PC-9 (cell line): ENCODE measurements at regions not wholly inside any gene's neighbourhood (a gene's known extent, or its start where the extent isn't known, plus 50 kb on each side); places are given as distances from the start of the nearest gene placed in this dataset.

ENCODE experiments used
- BruUV-seq: library from RNA; stranded (reverse); fragments of 400-500 nt; replicated peaks from 2 replicates; lab custom pipeline; 2021; lab: Mats Ljungman, UMichigan
- CTCF ChIA-PET: fragments of 300-600 bp; sonication (Branson Sonifier 250); formaldehyde crosslinking; loops from one replicate; lab custom pipeline; 2022; ENCODE audit warnings: antibody characterized with exemption; lab: Charles Lee
- POLR2A ChIA-PET: fragments of 300-600 bp; sonication (Branson Sonifier 250); formaldehyde crosslinking; loops from one replicate; lab custom pipeline; 2022; ENCODE audit warnings: antibody characterized with exemption; ENCODE audit not compliant: unreplicated experiment; lab: Charles Lee
- DNase-seq, 2 experiments: peaks; one replicate each; pipeline versions ENCODE4 v3.0.0 to v3.0.0-alpha.2; 2015 to 2022; ENCODE audit warnings: mixed read lengths in 1 of 2
- H2AFZ ChIP-seq: fragments of 200-600 bp; sonication (generic); 2 replicates; pipeline ENCODE4 v1.8.1; 2017; ENCODE audit warnings: antibody characterized with exemption
- H3F3A ChIP-seq: fragments of 200-600 bp; sonication (generic); 2 replicates; pipeline ENCODE4 v1.8.1; 2017; ENCODE audit warnings: antibody characterized with exemption, mild to moderate bottlenecking, low read depth; ENCODE audit not compliant: insufficient read depth
- H3K27ac ChIP-seq: fragments of 200-600 bp; sonication (generic); 2 replicates; pipeline ENCODE4 v1.6.1; 2016; ENCODE audit warnings: mixed run types
- H3K27me3 ChIP-seq: fragments of 200-600 bp; sonication (generic); 2 replicates; pipeline ENCODE4 v1.6.1; 2016; ENCODE audit warnings: low read depth, mixed run types; ENCODE audit not compliant: insufficient read depth
- H3K36me3 ChIP-seq: fragments of 200-600 bp; sonication (generic); 2 replicates; pipeline ENCODE4 v1.6.1; 2016; ENCODE audit warnings: low read depth, mixed run types
- H3K4me1 ChIP-seq: fragments of 200-600 bp; sonication (generic); replicated peaks from 2 replicates; pipeline ENCODE4 v1.6.1; 2016; ENCODE audit warnings: mixed run types; ENCODE audit not compliant: insufficient read depth
- H3K4me2 ChIP-seq: fragments of 200-600 bp; sonication (generic); 2 replicates; pipeline ENCODE4 v1.6.1; 2017; ENCODE audit warnings: mixed run types
- H3K4me3 ChIP-seq: fragments of 200-600 bp; sonication (generic); 2 replicates; pipeline ENCODE4 v1.6.1; 2016; ENCODE audit warnings: mixed run types
- H3K79me2 ChIP-seq: fragments of 200-600 bp; sonication (generic); 2 replicates; pipeline ENCODE4 v1.6.1; 2017; ENCODE audit warnings: low read depth, mixed run types
- H3K9me2 ChIP-seq: fragments of 200-600 bp; sonication (generic); 2 replicates; pipeline ENCODE4 v1.8.1; 2017; ENCODE audit warnings: mild to moderate bottlenecking; ENCODE audit not compliant: insufficient read depth
- H3K9me3 ChIP-seq: fragments of 200-600 bp; sonication (generic); 2 replicates; pipeline ENCODE4 v1.8.1; 2016; ENCODE audit warnings: low read depth; ENCODE audit not compliant: insufficient read depth
- H4K20me1 ChIP-seq: fragments of 200-600 bp; sonication (generic); 2 replicates; pipeline ENCODE4 v1.8.1; 2017; ENCODE audit not compliant: insufficient read depth
- EZH2 ChIP-seq: fragments of 200-600 bp; sonication (generic); IDR thresholded peaks from 2 replicates; pipeline ENCODE4 v1.8.0; 2017; ENCODE audit warnings: antibody characterized with exemption, low read depth
- intact Hi-C: fragments of 100-400 bp; cut with micrococcal nuclease; formaldehyde crosslinking; loops from one replicate; pipeline ENCODE4 v1.10.0; 2022; ENCODE audit not compliant: unreplicated experiment
- TF ChIP-seq, protein P1 (sequence below): fragments of 200-600 bp; sonication (generic); conservative IDR thresholded peaks from 2 replicates; pipeline ENCODE4 v1.6.1; 2017; ENCODE audit warnings: mixed run types, antibody characterized with exemption, mild to moderate bottlenecking, moderate library complexity

DNA sequence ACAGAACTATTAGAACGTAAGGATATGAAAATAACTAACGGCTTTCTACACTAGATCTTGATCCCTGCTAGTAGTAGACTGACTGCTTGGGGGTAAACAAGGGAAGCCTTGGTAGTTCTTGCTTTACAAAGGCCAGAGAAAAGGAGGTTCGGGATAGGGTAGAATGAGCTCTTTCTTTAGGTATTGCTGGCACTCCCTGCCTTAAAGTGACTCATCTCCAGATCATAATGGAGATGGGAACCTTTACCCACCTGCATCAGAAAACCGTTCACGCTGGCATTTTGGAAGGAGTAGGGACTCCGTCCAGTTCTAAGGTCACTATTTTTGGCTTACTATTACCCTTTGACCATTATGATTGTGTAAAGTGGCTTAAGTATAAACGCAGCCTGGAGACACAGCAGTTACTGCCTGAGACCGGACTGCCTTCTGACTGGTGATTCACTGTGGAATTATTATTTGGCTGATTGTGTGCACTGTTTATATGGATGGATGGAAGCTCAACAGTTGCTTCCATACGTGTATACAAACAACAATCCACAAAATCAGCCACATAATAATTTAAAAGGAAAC, 482.5 kb downstream of the STK39 start:
- BruUV-seq, result no TSS peak
- no peaks in the 10 kb centered on the region for H3K9me2 ChIP-seq
- H4K20me1 ChIP-seq, result no peaks in the 10 kb centered on the region
- DNase-seq, result no peak
- no peak for TF ChIP-seq EZH2
- TF ChIP-seq, protein P1, sequence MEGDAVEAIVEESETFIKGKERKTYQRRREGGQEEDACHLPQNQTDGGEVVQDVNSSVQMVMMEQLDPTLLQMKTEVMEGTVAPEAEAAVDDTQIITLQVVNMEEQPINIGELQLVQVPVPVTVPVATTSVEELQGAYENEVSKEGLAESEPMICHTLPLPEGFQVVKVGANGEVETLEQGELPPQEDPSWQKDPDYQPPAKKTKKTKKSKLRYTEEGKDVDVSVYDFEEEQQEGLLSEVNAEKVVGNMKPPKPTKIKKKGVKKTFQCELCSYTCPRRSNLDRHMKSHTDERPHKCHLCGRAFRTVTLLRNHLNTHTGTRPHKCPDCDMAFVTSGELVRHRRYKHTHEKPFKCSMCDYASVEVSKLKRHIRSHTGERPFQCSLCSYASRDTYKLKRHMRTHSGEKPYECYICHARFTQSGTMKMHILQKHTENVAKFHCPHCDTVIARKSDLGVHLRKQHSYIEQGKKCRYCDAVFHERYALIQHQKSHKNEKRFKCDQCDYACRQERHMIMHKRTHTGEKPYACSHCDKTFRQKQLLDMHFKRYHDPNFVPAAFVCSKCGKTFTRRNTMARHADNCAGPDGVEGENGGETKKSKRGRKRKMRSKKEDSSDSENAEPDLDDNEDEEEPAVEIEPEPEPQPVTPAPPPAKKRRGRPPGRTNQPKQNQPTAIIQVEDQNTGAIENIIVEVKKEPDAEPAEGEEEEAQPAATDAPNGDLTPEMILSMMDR, result no peak
- H3K36me3 ChIP-seq, result no peaks in the 10 kb centered on the region
- no peaks in the 10 kb centered on the region for H3K4me1 ChIP-seq
- no peaks in the 10 kb centered on the region for H3F3A ChIP-seq
- no peaks in the 10 kb centered on the region for H3K9me3 ChIP-seq
- ChIA-PET CTCF (no interaction called here), POLR2A (no interaction called here)
- H2AFZ ChIP-seq, result no peak overlapping the region
- H3K4me2 ChIP-seq, result no peak overlapping the region
- intact Hi-C loops, result no loop called here
- H3K27ac ChIP-seq, result no peak overlapping the region
- H3K27me3 ChIP-seq, result no peaks in the 10 kb centered on the region
- no peaks in the 10 kb centered on the region for H3K79me2 ChIP-seq
- H3K4me3 ChIP-seq, result no peak overlapping the region

DNA sequence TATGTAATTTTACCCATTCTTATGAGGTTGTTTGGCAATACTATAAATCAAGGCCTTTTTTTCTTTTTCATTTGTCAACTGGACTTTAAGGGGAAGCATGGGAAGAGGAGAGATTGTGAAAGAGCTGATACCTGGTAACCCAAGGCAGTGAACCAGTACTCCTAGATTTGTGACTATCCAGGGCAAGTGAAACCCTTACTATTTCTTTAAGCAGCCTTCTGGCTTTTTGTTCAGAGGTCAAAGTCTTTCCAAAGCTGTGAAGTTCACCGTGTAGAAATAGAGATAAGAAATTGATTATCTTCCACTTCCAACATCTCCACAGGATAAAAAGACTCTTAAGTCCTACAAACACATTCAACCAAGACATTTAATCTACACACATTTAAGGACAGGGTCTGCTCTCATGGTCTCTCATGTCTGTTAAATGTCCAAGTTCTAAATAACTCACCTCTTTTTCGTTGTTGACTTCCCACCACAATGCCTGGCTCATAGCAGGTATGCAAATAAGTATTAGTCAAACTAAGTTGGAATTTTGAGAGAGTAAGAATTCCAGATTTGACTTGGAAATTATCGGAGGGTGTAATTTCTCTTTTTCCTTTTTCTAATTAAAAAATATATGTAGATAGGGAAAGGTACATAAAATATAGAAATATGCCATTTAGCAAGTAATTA, 485.8 kb downstream of the STK39 start:
- Histone ChIP-seq H3K9me2 (no peaks in the 10 kb centered on the region), H3K27me3 (no peaks in the 10 kb centered on the region), H3K79me2 (no peaks in the 10 kb centered on the region), H3K4me2 (no peak overlapping the region), H3K4me1 (no peaks in the 10 kb centered on the region), H3F3A (no peaks in the 10 kb centered on the region), H3K9me3 (no peaks in the 10 kb centered on the region), H3K27ac (no peak overlapping the region), H4K20me1 (no peaks in the 10 kb centered on the region), H3K36me3 (no peaks in the 10 kb centered on the region), H3K4me3 (no peak overlapping the region), H2AFZ (no peak overlapping the region)
- BruUV-seq, result no TSS peak
- DNase-seq, result no peak
- intact Hi-C loops, result no loop called here
- CTCF ChIA-PET, result no interaction called here
- POLR2A ChIA-PET, result no interaction called here
- TF ChIP-seq, protein P1, result no peak
- no peak for TF ChIP-seq EZH2

DNA sequence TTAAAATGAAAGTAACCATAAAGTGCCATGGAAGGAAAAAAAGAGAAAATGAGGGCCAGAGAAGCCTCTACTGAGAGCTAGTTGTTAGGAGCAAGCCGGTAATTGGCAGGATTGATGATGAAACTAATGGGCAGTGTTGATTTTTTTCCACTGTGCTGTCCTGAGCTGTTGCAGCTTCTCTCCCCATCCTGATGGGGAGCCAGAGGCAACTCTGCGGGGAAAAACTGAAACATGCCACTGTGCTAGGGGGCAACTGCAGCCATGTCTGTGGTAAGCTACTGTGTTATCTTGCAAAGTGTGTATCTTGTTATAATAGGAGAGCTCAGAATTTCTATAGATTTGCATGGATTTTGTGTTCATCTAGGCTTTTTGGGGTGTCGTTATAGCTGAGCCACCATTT, 487.9 kb downstream of the STK39 start:
- ChIA-PET CTCF (no interaction called here), POLR2A (no interaction called here)
- DNase-seq, result no peak
- no peaks in the 10 kb centered on the region for H3K9me2 ChIP-seq
- BruUV-seq, result no TSS peak
- intact Hi-C loops, result no loop called here
- H3K4me1 ChIP-seq, result no peaks in the 10 kb centered on the region
- H3K79me2 ChIP-seq, result no peaks in the 10 kb centered on the region
- TF ChIP-seq, protein P1, result no peak
- no peak for TF ChIP-seq EZH2
- no peak overlapping the region for H3K4me3 ChIP-seq
- no peaks in the 10 kb centered on the region for H3F3A ChIP-seq
- no peak overlapping the region for H2AFZ ChIP-seq
- H4K20me1 ChIP-seq, result no peaks in the 10 kb centered on the region
- H3K36me3 ChIP-seq, result no peaks in the 10 kb centered on the region
- no peaks in the 10 kb centered on the region for H3K9me3 ChIP-seq
- no peak overlapping the region for H3K4me2 ChIP-seq
- no peak overlapping the region for H3K27ac ChIP-seq
- no peaks in the 10 kb centered on the region for H3K27me3 ChIP-seq
